ENCODE measurements at regions not wholly inside any gene's neighbourhood (a gene's known extent, or its start where the extent isn't known, plus 50 kb on each side); places are given as distances from the start of the nearest gene placed in this dataset.
A peak's percentile ranks its signal among the peaks of the same experiment; 100 is the strongest.
"Not testable (repeated sequence)": the region's sequence is repeated elsewhere in the genome, so short reads cannot be mapped to it uniquely, and the experiment has no call there.

- no CpG with 5 or more reads among the region's 13 CpGs for WGBS (ENCODE audit: low lambda C conversion rate, missing lambda C conversion rate)
- not testable (repeated sequence) for H3K9me3 ChIP-seq (ENCODE audit: low read depth); H3K36me3 ChIP-seq (replicated peaks; ENCODE audit: insufficient read depth, low read depth)
These were observed 220.0 kb upstream of the NOTCH2NLA start for GRCh38 chr1:146448877-146449246.

GRCh38 chr1:146448212-146448876 is 219.5 kb upstream of the NOTCH2NLA start:
- not testable (repeated sequence) for H3K27me3 ChIP-seq; H3K79me2 ChIP-seq; H2AFZ ChIP-seq; H3K27ac ChIP-seq; DNase-seq (ENCODE audit: low spot score); H3K4me1 ChIP-seq (ENCODE audit: insufficient read depth); H3K9me2 ChIP-seq (replicated peaks; ENCODE audit: insufficient read depth); H3K4me3 ChIP-seq; H3K9me3 ChIP-seq (ENCODE audit: low read depth); H4K20me1 ChIP-seq (ENCODE audit: insufficient read depth, poor library complexity, severe bottlenecking); H3K36me3 ChIP-seq (replicated peaks; ENCODE audit: insufficient read depth, low read depth)
- peak overlapping the region; percentile 55 for H3K4me2 ChIP-seq
- 5% methylated on average over 4 of the region's 4 CpGs for WGBS (ENCODE audit: low lambda C conversion rate, missing lambda C conversion rate)
- TF ChIP-seq CTCF (IDR thresholded peaks at IDR 0.05; ENCODE audit: poor library complexity): peak; percentile 51

More at GRCh38 chr1:146448877-146449246, 220.0 kb upstream of the NOTCH2NLA start:
- not testable (repeated sequence) for H3K4me1 ChIP-seq (ENCODE audit: insufficient read depth); H3K27me3 ChIP-seq; H3K79me2 ChIP-seq; DNase-seq (ENCODE audit: low spot score); H3K9me2 ChIP-seq (replicated peaks; ENCODE audit: insufficient read depth); H3K4me3 ChIP-seq; H2AFZ ChIP-seq; H3K27ac ChIP-seq; H4K20me1 ChIP-seq (ENCODE audit: insufficient read depth, poor library complexity, severe bottlenecking)
- H3K4me2 ChIP-seq: peak overlapping the region; percentile 55

- H3K4me3 ChIP-seq: not testable (repeated sequence)
These were observed 215.0 kb upstream of the NOTCH2NLA start for GRCh38 chr1:146443871-146444222.

GRCh38 chr1:146443088-146443870 is 214.5 kb upstream of the NOTCH2NLA start:
- not testable (repeated sequence) for H2AFZ ChIP-seq; H3K4me1 ChIP-seq (ENCODE audit: insufficient read depth); H3K4me3 ChIP-seq; H4K20me1 ChIP-seq (ENCODE audit: insufficient read depth, poor library complexity, severe bottlenecking); H3K9me3 ChIP-seq (ENCODE audit: low read depth); H3K79me2 ChIP-seq; H3K4me2 ChIP-seq; H3K27ac ChIP-seq; H3K27me3 ChIP-seq; H3K9me2 ChIP-seq (replicated peaks; ENCODE audit: insufficient read depth); DNase-seq (ENCODE audit: low spot score); H3K36me3 ChIP-seq (replicated peaks; ENCODE audit: insufficient read depth, low read depth)
- 84% methylated on average over 8 of the region's 29 CpGs for WGBS (ENCODE audit: low lambda C conversion rate, missing lambda C conversion rate)

More at GRCh38 chr1:146443871-146444222, 215.0 kb upstream of the NOTCH2NLA start:
- not testable (repeated sequence) for H3K9me2 ChIP-seq (replicated peaks; ENCODE audit: insufficient read depth); H4K20me1 ChIP-seq (ENCODE audit: insufficient read depth, poor library complexity, severe bottlenecking); H2AFZ ChIP-seq; H3K79me2 ChIP-seq; H3K9me3 ChIP-seq (ENCODE audit: low read depth); DNase-seq (ENCODE audit: low spot score); H3K36me3 ChIP-seq (replicated peaks; ENCODE audit: insufficient read depth, low read depth); H3K27me3 ChIP-seq; H3K4me1 ChIP-seq (ENCODE audit: insufficient read depth); H3K27ac ChIP-seq
- 54% methylated on average over 17 of the region's 23 CpGs for WGBS (ENCODE audit: low lambda C conversion rate, missing lambda C conversion rate)
- peak overlapping the region; percentile 62 for H3K4me2 ChIP-seq

- H3K79me2 ChIP-seq; H2AFZ ChIP-seq; H3K9me2 ChIP-seq (replicated peaks; ENCODE audit: insufficient read depth); H3K27me3 ChIP-seq; DNase-seq (ENCODE audit: low spot score); H4K20me1 ChIP-seq (ENCODE audit: insufficient read depth, poor library complexity, severe bottlenecking); H3K36me3 ChIP-seq (replicated peaks; ENCODE audit: insufficient read depth, low read depth); H3K4me1 ChIP-seq (ENCODE audit: insufficient read depth); H3K4me2 ChIP-seq; H3K27ac ChIP-seq; H3K4me3 ChIP-seq; H3K9me3 ChIP-seq (ENCODE audit: low read depth): not testable (repeated sequence)
- 33% methylated on average over 4 of the region's 6 CpGs for WGBS (ENCODE audit: low lambda C conversion rate, missing lambda C conversion rate)
These were observed 209.7 kb upstream of the NOTCH2NLA start for GRCh38 chr1:146438543-146438942.

- not testable (repeated sequence) for H3K36me3 ChIP-seq (replicated peaks; ENCODE audit: insufficient read depth, low read depth); H4K20me1 ChIP-seq (ENCODE audit: insufficient read depth, poor library complexity, severe bottlenecking); H3K9me2 ChIP-seq (replicated peaks; ENCODE audit: insufficient read depth); H2AFZ ChIP-seq; H3K79me2 ChIP-seq; H3K9me3 ChIP-seq (ENCODE audit: low read depth); H3K4me3 ChIP-seq; H3K4me2 ChIP-seq; DNase-seq (ENCODE audit: low spot score); H3K27me3 ChIP-seq; H3K4me1 ChIP-seq (ENCODE audit: insufficient read depth); H3K27ac ChIP-seq
- WGBS (ENCODE audit: low lambda C conversion rate, missing lambda C conversion rate): 100% methylated on average over 1 of the region's 1 CpG
These were observed 187.8 kb upstream of the NOTCH2NLA start for GRCh38 chr1:146416642-146417041.

- H3K9me3 ChIP-seq (ENCODE audit: low read depth); H3K9me2 ChIP-seq (replicated peaks; ENCODE audit: insufficient read depth); H3K4me3 ChIP-seq; H3K36me3 ChIP-seq (replicated peaks; ENCODE audit: insufficient read depth, low read depth); H3K4me1 ChIP-seq (ENCODE audit: insufficient read depth); H3K79me2 ChIP-seq; H3K27ac ChIP-seq; H3K27me3 ChIP-seq; H2AFZ ChIP-seq; H4K20me1 ChIP-seq (ENCODE audit: insufficient read depth, poor library complexity, severe bottlenecking); H3K4me2 ChIP-seq; DNase-seq (ENCODE audit: low spot score): not testable (repeated sequence)
- 80% methylated on average over 5 of the region's 7 CpGs for WGBS (ENCODE audit: low lambda C conversion rate, missing lambda C conversion rate)
These were observed 186.2 kb upstream of the NOTCH2NLA start for GRCh38 chr1:146415017-146415416.

- H3K4me1 ChIP-seq (ENCODE audit: insufficient read depth); H3K27ac ChIP-seq; H3K36me3 ChIP-seq (replicated peaks; ENCODE audit: insufficient read depth, low read depth); DNase-seq (ENCODE audit: low spot score); H3K9me2 ChIP-seq (replicated peaks; ENCODE audit: insufficient read depth); H3K4me2 ChIP-seq; H2AFZ ChIP-seq; H3K9me3 ChIP-seq (ENCODE audit: low read depth); H3K79me2 ChIP-seq; H3K27me3 ChIP-seq; H3K4me3 ChIP-seq; H4K20me1 ChIP-seq (ENCODE audit: insufficient read depth, poor library complexity, severe bottlenecking): not testable (repeated sequence)
- WGBS (ENCODE audit: low lambda C conversion rate, missing lambda C conversion rate): 58% methylated on average over 2 of the region's 6 CpGs
These were observed 185.1 kb upstream of the NOTCH2NLA start for GRCh38 chr1:146413911-146414310.

All from hepatocyte (in vitro differentiated cells).